Ishikawa (cell line): ENCODE measurements at regions not wholly inside any gene's neighbourhood (a gene's known extent, or its start where the extent isn't known, plus 50 kb on each side); places are given as distances from the start of the nearest gene placed in this dataset.
A peak's percentile ranks its signal among the peaks of the same experiment; 100 is the strongest.

Source experiments
- CEBPB ChIP-seq: IDR thresholded peaks from 2 replicates; pipeline ENCODE4 v1.6.1; 2012
- CREB1 ChIP-seq: IDR thresholded peaks from 2 replicates; pipeline ENCODE4 v1.6.1; 2012; ENCODE audit warnings: low read depth
- EGR1 ChIP-seq: IDR thresholded peaks from 2 replicates; pipeline ENCODE4 v1.6.1; 2012
- EP300 ChIP-seq: IDR thresholded peaks from 2 replicates; pipeline ENCODE4 v1.6.1; 2012; ENCODE audit warnings: borderline replicate concordance
- FOXM1 ChIP-seq: IDR thresholded peaks from 2 replicates; pipeline ENCODE4 v1.6.1; 2012; ENCODE audit warnings: low read depth, borderline replicate concordance
- MAX ChIP-seq: IDR thresholded peaks from 2 replicates; pipeline ENCODE4 v1.6.1; 2012
- NFIC ChIP-seq: IDR thresholded peaks from 2 replicates; pipeline ENCODE4 v1.6.1; 2012
- RAD21 ChIP-seq: IDR thresholded peaks from 2 replicates; pipeline ENCODE4 v1.6.1; 2012; ENCODE audit warnings: low read depth
- REST ChIP-seq: IDR thresholded peaks from 2 replicates; pipeline ENCODE4 v1.6.1; 2012; ENCODE audit warnings: low read depth, mild to moderate bottlenecking
- TAF1 ChIP-seq: IDR thresholded peaks from 2 replicates; pipeline ENCODE4 v1.6.1; 2012; ENCODE audit warnings: low read depth, mild to moderate bottlenecking
- TCF12 ChIP-seq: IDR thresholded peaks from 2 replicates; pipeline ENCODE4 v1.6.1; 2012; ENCODE audit warnings: low read depth
- TEAD4 ChIP-seq: IDR thresholded peaks from 2 replicates; pipeline ENCODE4 v1.6.1; 2012
- USF1 ChIP-seq: IDR thresholded peaks from 2 replicates; pipeline ENCODE4 v1.6.1; 2012
- YY1 ChIP-seq: IDR thresholded peaks from 2 replicates; pipeline ENCODE4 v1.6.1; 2012; ENCODE audit warnings: low read depth
- ZBTB7A ChIP-seq: IDR thresholded peaks from 2 replicates; pipeline ENCODE4 v1.6.1; 2012; ENCODE audit warnings: low read depth

- TF ChIP-seq TCF12 (no peak), CREB1 (no peak), EGR1 (no peak), REST (no peak), FOXM1 (no peak), RAD21 (no peak)
Measured at GRCh38 chr2:10984418-10985135, 72.8 kb downstream of the KCNF1 start.

- TF ChIP-seq NFIC (peak; percentile 63), YY1 (no peak), MAX (0 out of 2 replicates have a peak, but pooled peaks have one; percentile 36)
Measured at GRCh38 chr2:10985260-10985659, 73.5 kb downstream of the KCNF1 start.

- TF ChIP-seq NFIC: no peak
- no peak for TF ChIP-seq MAX
- TF ChIP-seq EGR1: no peak
- TF ChIP-seq USF1: no peak
- TF ChIP-seq RAD21: no peak
- no peak for TF ChIP-seq EP300
- TF ChIP-seq FOXM1: no peak
- TF ChIP-seq CREB1: no peak
- TF ChIP-seq TEAD4: no peak
Measured at GRCh38 chr2:10985901-10986535, 74.3 kb downstream of the KCNF1 start.

- TF ChIP-seq FOXM1 (no peak), EGR1 (no peak), CEBPB (no peak), TAF1 (no peak), RAD21 (no peak), YY1 (no peak), REST (no peak), TEAD4 (no peak), ZBTB7A (no peak), TCF12 (no peak), CREB1 (no peak), MAX (no peak), USF1 (no peak), NFIC (no peak), EP300 (no peak)
Measured at GRCh38 chr2:10987439-10987838, 75.7 kb downstream of the KCNF1 start.

- TF ChIP-seq MAX: no peak
- TF ChIP-seq CREB1: no peak
- TF ChIP-seq EGR1: no peak
- no peak for TF ChIP-seq YY1
- no peak for TF ChIP-seq FOXM1
- TF ChIP-seq REST: no peak
- TF ChIP-seq USF1: no peak
- no peak for TF ChIP-seq TAF1
- no peak for TF ChIP-seq EP300
- no peak for TF ChIP-seq TCF12
- no peak for TF ChIP-seq RAD21
- no peak for TF ChIP-seq NFIC
- no peak for TF ChIP-seq CEBPB
- no peak for TF ChIP-seq TEAD4
- TF ChIP-seq ZBTB7A: no peak
Measured at GRCh38 chr2:10987861-10988260, 76.1 kb downstream of the KCNF1 start.
